ENCODE measurements at regions not wholly inside any gene's neighbourhood (a gene's known extent, or its start where the extent isn't known, plus 50 kb on each side); places are given as distances from the start of the nearest gene placed in this dataset.

DNA sequence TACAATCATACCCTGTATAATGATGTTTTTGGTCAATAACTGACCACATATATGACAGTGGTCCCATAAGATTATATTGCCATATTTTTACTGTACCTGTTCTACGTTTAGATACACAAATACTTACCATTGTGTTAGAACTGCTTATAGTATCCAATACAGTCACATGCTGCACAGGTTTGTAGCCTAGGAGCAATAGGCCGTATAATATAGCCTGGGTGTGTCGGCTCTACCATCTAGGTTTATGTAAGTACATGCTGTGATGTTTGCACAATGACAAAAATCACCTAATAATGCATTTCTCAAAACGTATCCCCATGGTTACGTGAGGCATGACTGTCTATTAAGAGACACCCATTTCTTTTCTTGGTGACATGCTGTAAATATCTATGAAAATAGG, 55.0 kb upstream of the APCDD1 start:
- H3K27me3 Mint-ChIP-seq, result peaks cover 13% of the 10 kb centered on the region
- H3K4me1 Mint-ChIP-seq, result no peaks in the 10 kb centered on the region
- no peak for ATAC-seq (replicated peaks)
- no peak overlapping the region for H3K27ac Mint-ChIP-seq
- H3K36me3 Mint-ChIP-seq (ENCODE audit: low read depth), result no peaks in the 10 kb centered on the region
- no peaks in the 10 kb centered on the region for H3K9me3 Mint-ChIP-seq
- H3K4me3 Mint-ChIP-seq, result no peak overlapping the region

DNA sequence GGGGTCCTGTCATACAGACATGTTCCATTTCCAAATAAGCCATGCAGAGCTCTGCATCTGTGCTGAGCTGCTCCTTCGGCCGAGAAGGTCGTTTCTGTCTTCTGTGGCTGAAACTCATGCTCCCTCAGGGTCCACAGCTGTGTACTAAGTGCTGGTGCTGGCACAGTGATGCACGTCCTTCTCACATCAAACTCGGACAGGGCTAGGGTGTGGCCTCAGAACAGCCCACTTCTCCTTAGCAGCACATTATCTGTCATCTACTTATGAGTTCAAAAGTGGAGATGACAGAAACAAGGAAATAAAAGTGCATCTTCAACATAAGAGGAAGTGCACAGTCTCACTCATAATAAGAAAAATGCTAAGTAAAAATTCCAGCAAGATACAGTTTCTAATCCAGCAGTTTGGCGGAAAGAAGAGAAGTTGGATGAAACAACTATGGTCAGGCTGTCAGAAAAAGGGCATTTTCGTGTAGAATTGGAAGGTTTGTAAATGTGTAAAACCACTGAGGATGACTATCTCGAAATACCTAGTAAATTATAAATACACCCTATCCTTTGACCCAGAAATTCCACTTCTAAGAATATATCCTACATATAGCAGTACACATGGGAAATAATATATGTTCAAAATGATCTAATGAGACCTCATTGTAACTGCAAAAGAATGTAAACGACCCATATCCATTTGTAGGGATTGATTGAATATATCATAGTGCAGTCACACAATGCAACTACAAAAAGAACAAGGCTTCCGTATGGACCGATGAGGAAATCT, 53.7 kb upstream of the APCDD1 start:
- Mint-ChIP-seq H3K4me3 (no peak overlapping the region), H3K36me3 (ENCODE audit: low read depth) (no peaks in the 10 kb centered on the region), H3K27ac (no peak overlapping the region), H3K9me3 (no peaks in the 10 kb centered on the region), H3K27me3 (peaks cover 9% of the 10 kb centered on the region), H3K4me1 (no peaks in the 10 kb centered on the region)
- no peak for ATAC-seq (replicated peaks)

DNA sequence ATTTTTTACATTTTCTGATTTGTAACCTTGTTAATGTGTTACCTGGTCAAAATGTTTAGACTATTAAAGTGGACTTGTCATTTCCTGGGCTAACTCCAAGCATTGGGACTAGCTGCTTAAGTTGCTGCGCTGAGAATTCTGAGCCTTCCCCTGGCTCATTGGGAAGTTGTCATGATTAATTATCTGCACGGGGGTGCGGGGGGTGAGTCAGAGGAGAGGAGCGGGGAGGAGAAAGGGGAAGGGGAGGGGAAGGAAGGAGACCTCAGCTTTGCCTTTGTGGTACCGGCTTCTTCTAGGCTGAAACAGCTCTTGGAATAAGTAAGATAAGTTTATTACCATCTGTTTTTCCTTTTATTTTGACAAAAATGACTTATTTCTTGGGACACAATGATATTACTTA, 52.9 kb upstream of the APCDD1 start:
- no peaks in the 10 kb centered on the region for H3K36me3 Mint-ChIP-seq (ENCODE audit: low read depth)

DNA sequence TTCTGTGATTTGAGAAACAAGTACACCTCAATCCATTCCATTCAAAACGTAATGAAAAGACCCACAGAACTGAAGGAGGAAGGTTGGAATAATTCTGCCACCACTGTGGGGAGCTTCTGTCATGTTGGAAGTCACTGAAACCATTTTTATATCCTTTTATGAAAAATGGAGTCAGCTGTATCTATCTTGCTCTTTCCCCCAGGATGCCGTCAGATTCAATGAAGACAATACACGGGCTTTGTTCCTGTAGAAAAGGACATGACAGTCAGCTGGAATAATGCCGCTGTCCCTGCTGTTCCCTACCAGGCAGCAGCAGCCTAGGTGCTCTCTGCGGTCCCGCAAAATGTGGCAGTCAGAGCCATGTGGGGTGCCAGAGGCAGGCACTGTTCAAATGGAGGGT, 52.5 kb upstream of the APCDD1 start:
- H3K27ac Mint-ChIP-seq, result no peak overlapping the region
- ATAC-seq (replicated peaks), result no peak
- H3K36me3 Mint-ChIP-seq (ENCODE audit: low read depth), result no peaks in the 10 kb centered on the region
- no peak overlapping the region for H3K4me3 Mint-ChIP-seq
- H3K9me3 Mint-ChIP-seq, result no peaks in the 10 kb centered on the region
- peaks cover 9% of the 10 kb centered on the region for H3K27me3 Mint-ChIP-seq
- H3K4me1 Mint-ChIP-seq, result no peaks in the 10 kb centered on the region

More for the DNA sequence above, 52.9 kb upstream of the APCDD1 start:
- no peak overlapping the region for H3K4me3 Mint-ChIP-seq
- H3K9me3 Mint-ChIP-seq, result no peaks in the 10 kb centered on the region
- no peak overlapping the region for H3K27ac Mint-ChIP-seq
- H3K4me1 Mint-ChIP-seq, result no peaks in the 10 kb centered on the region
- ATAC-seq (replicated peaks), result no peak
- peaks cover 9% of the 10 kb centered on the region for H3K27me3 Mint-ChIP-seq

DNA sequence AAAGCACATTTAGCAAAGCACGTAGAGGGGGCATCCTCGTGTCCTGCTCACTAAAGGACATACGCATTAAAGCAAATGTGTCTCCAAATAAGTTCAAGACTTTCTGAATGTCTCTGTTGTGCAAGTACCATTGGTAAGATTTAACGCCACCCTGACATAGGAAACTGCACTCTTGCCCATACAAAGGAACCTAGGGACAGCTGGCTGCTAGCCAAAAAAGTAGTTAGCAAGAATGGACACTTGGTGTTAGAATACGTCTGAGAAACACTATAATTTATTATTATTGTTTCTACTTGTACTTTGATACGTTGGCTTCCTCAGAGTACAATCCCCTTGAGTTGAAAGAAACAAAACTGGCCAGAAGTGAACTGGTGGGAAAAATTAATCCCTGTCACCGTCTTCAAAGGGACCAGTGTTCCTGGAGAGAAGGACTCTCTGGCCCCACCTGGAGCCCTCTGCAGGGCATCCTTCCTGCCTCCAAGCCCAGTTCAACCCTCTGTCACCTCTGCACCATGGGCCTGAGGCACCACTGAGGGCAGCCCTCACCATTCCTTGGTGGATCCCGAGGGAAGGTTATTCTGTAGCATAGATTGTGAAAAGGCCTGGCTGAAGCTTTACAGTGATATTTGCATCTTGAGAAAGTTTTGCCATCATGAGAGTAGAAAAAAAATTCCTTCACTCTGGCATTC, 51.4 kb upstream of the APCDD1 start:
- Mint-ChIP-seq H3K27ac (no peak overlapping the region), H3K9me3 (no peaks in the 10 kb centered on the region), H3K4me3 (no peak overlapping the region), H3K36me3 (ENCODE audit: low read depth) (no peaks in the 10 kb centered on the region), H3K4me1 (no peaks in the 10 kb centered on the region), H3K27me3 (peaks cover 9% of the 10 kb centered on the region)
- ATAC-seq (replicated peaks), result no peak

DNA sequence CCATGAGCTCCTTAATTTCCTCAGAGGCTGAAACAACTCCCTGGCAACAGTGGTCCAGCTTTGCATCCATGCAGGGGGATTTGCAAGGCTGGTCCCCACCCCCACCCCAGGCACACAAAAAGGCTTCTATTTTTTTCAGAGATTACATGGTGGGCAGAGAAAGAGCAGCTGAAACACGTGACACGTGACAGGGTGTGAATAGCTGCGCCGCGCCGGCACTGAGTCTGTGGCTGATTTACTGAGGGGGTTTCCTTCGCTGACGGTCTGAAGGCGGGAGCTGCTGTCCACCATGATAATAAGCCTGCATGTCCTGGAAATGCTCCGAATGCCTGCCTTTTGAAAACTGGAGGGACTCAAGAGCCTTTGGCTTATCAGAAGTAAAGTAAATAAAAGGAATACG, 50.7 kb upstream of the APCDD1 start:
- H3K4me3 Mint-ChIP-seq, result no peak overlapping the region
- H3K4me1 Mint-ChIP-seq, result no peaks in the 10 kb centered on the region
- no peak for ATAC-seq (replicated peaks)
- H3K27me3 Mint-ChIP-seq, result peaks cover 9% of the 10 kb centered on the region
- no peaks in the 10 kb centered on the region for H3K9me3 Mint-ChIP-seq
- no peaks in the 10 kb centered on the region for H3K36me3 Mint-ChIP-seq (ENCODE audit: low read depth)
- no peak overlapping the region for H3K27ac Mint-ChIP-seq

DNA sequence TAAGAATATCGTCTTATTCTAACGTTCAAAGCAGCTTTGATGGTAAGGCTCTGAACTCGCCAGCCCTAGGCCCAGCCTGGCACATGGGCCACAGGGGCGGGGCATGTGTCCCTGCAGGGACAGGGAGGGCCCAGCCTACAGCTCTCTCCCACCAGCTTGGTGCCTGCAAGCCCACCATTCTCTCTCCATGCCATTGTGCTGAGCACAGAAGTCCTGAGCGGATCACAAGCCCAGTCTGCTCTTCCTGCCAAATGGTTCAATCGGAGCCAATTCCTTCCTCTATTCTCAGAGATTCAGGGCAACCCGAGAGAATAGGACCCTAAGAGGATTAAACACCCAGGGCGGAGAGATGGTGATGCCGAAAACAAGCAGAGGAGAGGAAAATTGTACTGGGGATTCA, 50.3 kb upstream of the APCDD1 start:
- Mint-ChIP-seq H3K4me1 (no peaks in the 10 kb centered on the region), H3K4me3 (no peak overlapping the region), H3K9me3 (no peaks in the 10 kb centered on the region), H3K36me3 (ENCODE audit: low read depth) (no peaks in the 10 kb centered on the region), H3K27ac (no peak overlapping the region), H3K27me3 (peaks cover 9% of the 10 kb centered on the region)
- no peak for ATAC-seq (replicated peaks)
